ENCODE measurements at regions not wholly inside any gene's neighbourhood (a gene's known extent, or its start where the extent isn't known, plus 50 kb on each side); places are given as distances from the start of the nearest gene placed in this dataset.

GRCh38 chr1:74935446-74935845, 198.7 kb upstream of the LHX8 start:
- H3K27ac ChIP-seq (ENCODE audit: extremely low read depth, low read depth, low read length) = no peak overlapping the region
- no peaks in the 10 kb centered on the region for H3K36me3 ChIP-seq (ENCODE audit: control insufficient read depth, insufficient read depth, low read length)
- DNase-seq (ENCODE audit: extremely low read depth in 1 of 4, low spot score in 3 of 4) (no peak), FAIRE-seq (no peak), ATAC-seq (no peak)
- no peaks in the 10 kb centered on the region for H3K79me2 ChIP-seq (ENCODE audit: control insufficient read depth, insufficient read depth, low read length)
- TF ChIP-seq SP2 (IDR thresholded peaks at IDR 0.05; ENCODE audit: extremely low read depth, low read depth, low read length, poor library complexity, severe bottlenecking) (no peak), ZNF740 (CRISPR knock-in tag; IDR thresholded peaks at IDR 0.05) (no peak), ZNF740 (tag; IDR thresholded peaks at IDR 0.05) (no peak), AFF1 (IDR thresholded peaks at IDR 0.05; ENCODE audit: low read depth in 1 of 2, partially characterized antibody in 2 of 2) (no peak), SAFB2 (IDR thresholded peaks at IDR 0.05; ENCODE audit: borderline replicate concordance, low read depth, low read length, severe bottlenecking) (no peak), ZNF311 (CRISPR knock-in tag; IDR thresholded peaks at IDR 0.05) (no peak), DACH1 (IDR thresholded peaks at IDR 0.05; ENCODE audit: partially characterized antibody) (no peak), ID3 (CRISPR knock-in tag; IDR thresholded peaks at IDR 0.05) (no peak), ID3 (tag; IDR thresholded peaks at IDR 0.05) (no peak), FUS (optimal IDR thresholded peaks at IDR 0.05; ENCODE audit: low read depth, low read length) (no peak)
- no peaks in the 10 kb centered on the region for H3K4me1 ChIP-seq (replicated peaks in 1 of 2; ENCODE audit: control insufficient read depth in 2 of 2, insufficient read depth in 2 of 2, low read length in 2 of 2)
- ChIA-PET POLR2A (no interaction called here), CTCF (ENCODE audit: low intra/inter-chr PET ratio) (no interaction called here)
- no peaks in the 10 kb centered on the region for H4K20me1 ChIP-seq (replicated peaks; ENCODE audit: control insufficient read depth, insufficient read depth, low read length)
- no peaks in the 10 kb centered on the region for H3K27me3 ChIP-seq (ENCODE audit: control insufficient read depth in 2 of 2, insufficient read depth in 2 of 2, low read length in 2 of 2)
- BruUV-seq (replicated peaks) = no TSS peak
- H3K4me2 ChIP-seq (ENCODE audit: insufficient read depth, low read length) = no peak overlapping the region
- H2AFZ ChIP-seq (ENCODE audit: low read depth, low read length) = no peak overlapping the region
- no peak overlapping the region for H3K9ac ChIP-seq (ENCODE audit: insufficient read depth in 1 of 2, low read depth in 2 of 2, low read length in 2 of 2)
- H3K9me3 ChIP-seq (replicated peaks; ENCODE audit: control insufficient read depth, insufficient read depth, low read depth, low read length) = no peaks in the 10 kb centered on the region
- intact Hi-C loops (cut with micrococcal nuclease) (no loop called here), in situ Hi-C loops (cut with MboI) (no loop called here)
- H3K9me1 ChIP-seq (ENCODE audit: control insufficient read depth, insufficient read depth, low read length) = no peaks in the 10 kb centered on the region
- H3K4me3 ChIP-seq = no peak overlapping the region
- 0% methylated on average over 1 of the region's 1 CpG for WGBS (ENCODE audit: insufficient coverage, low coverage, missing lambda C conversion rate)

All from K562 (cell line).